DOHH2 (cell line): ENCODE measurements at regions not wholly inside any gene's neighbourhood (a gene's known extent, or its start where the extent isn't known, plus 50 kb on each side); places are given as distances from the start of the nearest gene placed in this dataset.
A peak's percentile ranks its signal among the peaks of the same experiment; 100 is the strongest.

ENCODE experiments used
- H3F3A ChIP-seq: fragments of 200-600 bp; sonication (generic), shearing (Covaris generic); 2 replicates; pipeline ENCODE4 v1.6.0; 2016; ENCODE audit warnings: antibody characterized with exemption, mild to moderate bottlenecking; ENCODE audit not compliant: control insufficient read depth, insufficient read depth
- H3K27ac ChIP-seq: fragments of 200-600 bp; sonication (generic); 2 replicates; pipeline ENCODE4 v1.5.1; 2014; ENCODE audit warnings: low read depth, mild to moderate bottlenecking, low read length, moderate library complexity
- H3K27me3 ChIP-seq: fragments of 200-600 bp; sonication (generic); 2 replicates; pipeline ENCODE4 v1.6.1; 2014; ENCODE audit warnings: mild to moderate bottlenecking, low read length, mixed read lengths; ENCODE audit not compliant: control insufficient read depth
- H3K36me3 ChIP-seq: fragments of 200-600 bp; sonication (generic); 2 replicates; pipeline ENCODE4 v1.6.1; 2014; ENCODE audit warnings: mild to moderate bottlenecking, low read length, moderate library complexity, mixed read lengths; ENCODE audit not compliant: control insufficient read depth
- H3K4me1 ChIP-seq: fragments of 200-600 bp; sonication (generic); 2 replicates; pipeline ENCODE4 v1.6.1; 2014; ENCODE audit warnings: mild to moderate bottlenecking, low read length, mixed read lengths; ENCODE audit not compliant: control insufficient read depth
- H3K4me2 ChIP-seq: fragments of 200-600 bp; sonication (generic); 2 replicates; pipeline ENCODE4 v1.6.0; 2014; ENCODE audit warnings: mild to moderate bottlenecking, low read length, moderate library complexity
- H3K4me3 ChIP-seq: fragments of 200-600 bp; sonication (generic); 2 replicates; pipeline ENCODE4 v1.5.1; 2014; ENCODE audit warnings: mild to moderate bottlenecking, low read length, mixed read lengths
- H3K79me2 ChIP-seq: fragments of 200-600 bp; sonication (generic); 2 replicates; pipeline ENCODE4 v1.6.1; 2014; ENCODE audit warnings: mild to moderate bottlenecking, low read length, mixed read lengths; ENCODE audit not compliant: control insufficient read depth
- H3K9me2 ChIP-seq: fragments of 200-600 bp; sonication (generic); replicated peaks from 2 replicates; pipeline ENCODE4 v1.6.1; 2014; ENCODE audit warnings: mild to moderate bottlenecking, low read length, mixed read lengths; ENCODE audit not compliant: control insufficient read depth
- H3K9me3 ChIP-seq: fragments of 200-600 bp; sonication (generic); 2 replicates; pipeline ENCODE4 v1.6.1; 2014; ENCODE audit warnings: antibody characterized with exemption, low read length, mixed read lengths; ENCODE audit not compliant: control insufficient read depth, insufficient read depth
- H4K20me1 ChIP-seq: fragments of 200-600 bp; sonication (generic); 2 replicates; pipeline ENCODE4 v1.6.0; 2014; ENCODE audit warnings: low read depth, mild to moderate bottlenecking, antibody characterized with exemption, low read length, moderate library complexity; ENCODE audit not compliant: control insufficient read depth, insufficient read depth
- CTCF ChIP-seq: fragments of 200-600 bp; sonication (generic); IDR thresholded peaks from one replicate; pipeline ENCODE4 v1.5.1; 2014; ENCODE audit warnings: antibody characterized with exemption, mild to moderate bottlenecking, low read depth, low read length; ENCODE audit not compliant: poor library complexity, severe bottlenecking
- EZH2phosphoT487 ChIP-seq: fragments of 200-600 bp; sonication (generic); IDR thresholded peaks from 2 replicates; pipeline ENCODE4 v1.6.1; 2017; ENCODE audit warnings: borderline replicate concordance, mild to moderate bottlenecking, antibody characterized with exemption, low read length, moderate library complexity, mixed read lengths

GRCh38 chr6:159099961-159100360, 55.2 kb upstream of the TAGAP start:
- Histone ChIP-seq H3K9me2 (no peaks in the 10 kb centered on the region), H3K4me3 (no peak overlapping the region), H3F3A (peaks cover 30% of the 10 kb centered on the region), H3K4me1 (peaks cover 98% of the 10 kb centered on the region), H3K27ac (no peak overlapping the region), H3K36me3 (no peaks in the 10 kb centered on the region), H4K20me1 (no peaks in the 10 kb centered on the region), H3K27me3 (no peaks in the 10 kb centered on the region), H3K79me2 (no peaks in the 10 kb centered on the region), H3K4me2 (no peak overlapping the region), H3K9me3 (no peaks in the 10 kb centered on the region)
- no peak for TF ChIP-seq CTCF
- no peak for TF ChIP-seq EZH2phosphoT487

GRCh38 chr6:159099276-159099675, 54.5 kb upstream of the TAGAP start:
- peak overlapping the region; percentile 51 for H3K4me3 ChIP-seq
- peak overlapping the region; percentile 78 for H3K4me2 ChIP-seq
- H3K9me2 ChIP-seq = no peaks in the 10 kb centered on the region
- no peaks in the 10 kb centered on the region for H3K79me2 ChIP-seq
- H3K4me1 ChIP-seq = peaks cover 98% of the 10 kb centered on the region
- peaks cover 28% of the 10 kb centered on the region for H3F3A ChIP-seq
- H3K9me3 ChIP-seq = no peaks in the 10 kb centered on the region
- H3K36me3 ChIP-seq = no peaks in the 10 kb centered on the region
- TF ChIP-seq CTCF = no peak
- no peak for TF ChIP-seq EZH2phosphoT487
- no peaks in the 10 kb centered on the region for H3K27me3 ChIP-seq
- no peaks in the 10 kb centered on the region for H4K20me1 ChIP-seq
- peak overlapping the region; percentile 96 for H3K27ac ChIP-seq

GRCh38 chr6:159098636-159099106, 53.9 kb upstream of the TAGAP start:
- Histone ChIP-seq H3K27me3 (no peaks in the 10 kb centered on the region), H3K4me3 (peak overlapping the region; percentile 51), H3K4me2 (peak overlapping the region; percentile 78), H4K20me1 (no peaks in the 10 kb centered on the region), H3K4me1 (peaks cover 98% of the 10 kb centered on the region), H3K36me3 (no peaks in the 10 kb centered on the region), H3K9me3 (no peaks in the 10 kb centered on the region), H3K79me2 (no peaks in the 10 kb centered on the region), H3F3A (peaks cover 28% of the 10 kb centered on the region), H3K9me2 (no peaks in the 10 kb centered on the region), H3K27ac (peak overlapping the region; percentile 96)
- TF ChIP-seq CTCF (no peak), EZH2phosphoT487 (no peak)

- peaks cover 95% of the 10 kb centered on the region for H3K4me1 ChIP-seq
Measured at GRCh38 chr6:159097256-159097655, 52.5 kb upstream of the TAGAP start.

More at GRCh38 chr6:159097256-159097655, 52.5 kb upstream of the TAGAP start:
- Histone ChIP-seq H3K27me3 (no peaks in the 10 kb centered on the region), H3K4me2 (peak overlapping the region; percentile 78), H3K9me3 (no peaks in the 10 kb centered on the region), H3K36me3 (no peaks in the 10 kb centered on the region), H3K79me2 (no peaks in the 10 kb centered on the region), H3K9me2 (no peaks in the 10 kb centered on the region), H4K20me1 (no peaks in the 10 kb centered on the region), H3K4me3 (peak overlapping the region; percentile 35), H3K27ac (peak overlapping the region; percentile 96), H3F3A (peaks cover 34% of the 10 kb centered on the region)
- TF ChIP-seq EZH2phosphoT487 (no peak), CTCF (no peak)
